GM12892 (cell line): ENCODE measurements at regions not wholly inside any gene's neighbourhood (a gene's known extent, or its start where the extent isn't known, plus 50 kb on each side); places are given as distances from the start of the nearest gene placed in this dataset.

Source experiments
- POLR2A ChIP-seq: IDR thresholded peaks from 2 replicates; pipeline ENCODE4 v1.6.1; 2011; ENCODE audit warnings: low read depth, low read length, control low read depth
- POLR2AphosphoS5 ChIP-seq: IDR thresholded peaks from 2 replicates; pipeline ENCODE4 v1.6.1; 2011; ENCODE audit warnings: low read depth, low read length, control low read depth
- TAF1 ChIP-seq: IDR thresholded peaks from 2 replicates; pipeline ENCODE4 v1.6.1; 2011; ENCODE audit warnings: low read depth, mild to moderate bottlenecking, control low read depth, low read length, borderline replicate concordance

GRCh38 chr1:224054611-224055010, 59.3 kb upstream of the FBXO28 start:
- TF ChIP-seq POLR2A (no peak), POLR2AphosphoS5 (no peak), TAF1 (no peak)
